Lower leg skin (tissue), 3 donors: ENCODE measurements at regions not wholly inside any gene's neighbourhood (a gene's known extent, or its start where the extent isn't known, plus 50 kb on each side); places are given as distances from the start of the nearest gene placed in this dataset.

Experiments used
- CTCF ChIP-seq, 3 donors: fragments of 450-650 bp; IDR thresholded peaks; one replicate each; pipeline ENCODE4 v1.5.1; 2016; ENCODE audit warnings: antibody characterized with exemption in 3 of 3, mild to moderate bottlenecking in 3 of 3, moderate library complexity in 2 of 3
- POLR2A ChIP-seq, 2 donors: fragments of 450-650 bp; IDR thresholded peaks; one replicate each; pipeline ENCODE4 v1.6.1; 2016 to 2017; ENCODE audit warnings: antibody characterized with exemption in 2 of 2, mild to moderate bottlenecking in 1 of 2, moderate library complexity in 1 of 2

- TF ChIP-seq CTCF (IDR thresholded peaks at IDR 0.05) (no peak), POLR2A (IDR thresholded peaks at IDR 0.05) (no peak)
These were observed 176.7 kb downstream of the SOX11 start for GRCh38 chr2:5868931-5869330.
